Lower leg skin (tissue), 3 donors: ENCODE measurements at regions not wholly inside any gene's neighbourhood (a gene's known extent, or its start where the extent isn't known, plus 50 kb on each side); places are given as distances from the start of the nearest gene placed in this dataset.

Experiments
- CTCF ChIP-seq, 3 donors: fragments of 450-650 bp; IDR thresholded peaks; one replicate each; pipeline ENCODE4 v1.5.1; 2016; ENCODE audit warnings: antibody characterized with exemption in 3 of 3, mild to moderate bottlenecking in 3 of 3, moderate library complexity in 2 of 3
- POLR2A ChIP-seq, 2 donors: fragments of 450-650 bp; IDR thresholded peaks; one replicate each; pipeline ENCODE4 v1.6.1; 2016 to 2017; ENCODE audit warnings: antibody characterized with exemption in 2 of 2, mild to moderate bottlenecking in 1 of 2, moderate library complexity in 1 of 2

- TF ChIP-seq CTCF (IDR thresholded peaks at IDR 0.05) (no peak), POLR2A (IDR thresholded peaks at IDR 0.05) (no peak)
These were observed 129.9 kb downstream of the TMEM30B start for GRCh38 chr14:61151251-61151650.
